AG20443 (cell line): ENCODE measurements at regions not wholly inside any gene's neighbourhood (a gene's known extent, or its start where the extent isn't known, plus 50 kb on each side); places are given as distances from the start of the nearest gene placed in this dataset.

Experiments
- DNase-seq: peaks from one replicate; pipeline ENCODE4 v3.0.0; 2012; ENCODE audit warnings: low spot score, mixed read lengths

GRCh38 chr10:24010436-24010970, 198.4 kb upstream of the KIAA1217 start:
- no peak for DNase-seq

GRCh38 chr10:24012249-24012803, 196.6 kb upstream of the KIAA1217 start:
- DNase-seq: no peak

GRCh38 chr10:24027107-24027506, 181.8 kb upstream of the KIAA1217 start:
- no peak for DNase-seq

DNA sequence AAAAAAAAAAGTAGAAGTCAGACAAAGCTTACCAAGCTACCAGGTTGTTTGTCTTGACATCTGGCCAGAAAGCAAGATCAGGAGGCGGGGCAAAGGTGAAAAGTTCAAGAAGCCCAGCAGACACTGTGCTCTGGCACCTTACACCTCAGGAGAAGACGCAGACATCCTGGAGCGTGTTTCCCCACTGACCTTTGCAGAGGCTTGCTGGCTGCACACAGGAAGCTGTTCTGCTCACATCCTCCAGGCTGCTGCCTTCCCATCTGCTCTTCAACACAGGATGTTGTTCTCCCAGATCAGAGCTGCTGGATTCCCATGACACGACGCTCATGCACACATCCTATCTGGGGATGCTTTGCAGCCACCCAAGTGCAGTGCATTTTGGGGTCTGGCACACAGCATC, 174.4 kb upstream of the KIAA1217 start:
- DNase-seq: no peak

DNA sequence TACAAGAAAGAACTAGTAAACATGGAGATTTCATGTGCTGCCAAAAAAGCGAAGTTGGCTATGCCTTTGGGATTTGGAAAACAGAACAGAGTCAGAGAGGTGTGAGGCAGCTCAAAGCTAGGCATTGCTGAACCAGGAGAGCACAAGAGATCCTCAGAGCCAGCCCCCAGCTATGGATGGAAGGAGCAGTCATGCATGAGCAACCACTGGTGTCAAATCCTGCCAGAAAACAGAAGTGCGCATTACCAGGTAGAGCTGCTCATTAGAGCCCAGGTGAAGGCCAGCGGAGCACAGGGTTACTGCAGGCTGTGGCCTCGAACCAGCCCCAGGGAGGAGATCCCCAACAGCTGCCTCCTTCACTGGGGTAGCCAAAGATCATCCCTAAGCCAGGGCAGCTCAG, 173.2 kb upstream of the KIAA1217 start:
- no peak for DNase-seq

- DNase-seq: no peak
These were observed 169.6 kb upstream of the KIAA1217 start for GRCh38 chr10:24039315-24039714.

DNA sequence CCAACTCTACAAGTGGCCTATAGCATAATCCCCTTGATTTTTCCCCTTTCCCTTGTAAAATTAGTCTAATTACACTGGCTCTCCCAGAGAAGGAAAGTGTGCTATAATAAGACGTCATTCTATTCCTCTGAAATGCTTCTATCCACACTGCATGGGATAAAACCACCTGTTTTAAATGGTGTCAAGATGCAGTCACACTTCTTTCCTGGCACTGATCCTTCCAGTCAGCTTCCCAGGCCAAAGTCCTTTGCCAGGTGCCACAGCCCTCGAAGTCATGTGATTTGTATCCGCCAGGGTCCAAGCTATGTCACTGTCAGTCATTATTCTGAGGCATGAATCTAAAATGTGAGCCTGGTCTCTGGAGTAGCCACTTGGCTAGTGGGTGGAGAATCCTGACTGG, 169.0 kb upstream of the KIAA1217 start:
- DNase-seq: no peak

DNA sequence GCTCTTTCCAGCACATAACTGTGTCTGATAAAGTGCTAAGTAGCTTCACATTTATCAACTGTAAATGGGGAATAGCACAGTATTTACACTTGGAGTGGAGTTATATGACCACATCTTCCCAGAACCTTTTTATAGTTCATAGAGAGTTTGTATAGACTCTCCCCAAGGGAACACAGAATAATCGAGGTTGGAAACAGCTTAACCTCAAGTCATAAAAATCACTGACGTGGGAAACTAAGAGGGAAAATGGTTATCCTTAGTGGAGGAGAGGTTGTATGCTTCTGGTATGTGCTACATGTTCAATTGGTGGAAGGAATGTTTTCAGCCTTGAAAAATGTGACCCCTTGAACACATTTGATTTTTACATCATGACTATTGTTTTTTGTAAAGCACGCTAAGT, 167.9 kb upstream of the KIAA1217 start:
- no peak for DNase-seq

- no peak for DNase-seq
These were observed 167.1 kb upstream of the KIAA1217 start for GRCh38 chr10:24041834-24042233.

GRCh38 chr10:24042884-24043283, 166.1 kb upstream of the KIAA1217 start:
- no peak for DNase-seq

DNA sequence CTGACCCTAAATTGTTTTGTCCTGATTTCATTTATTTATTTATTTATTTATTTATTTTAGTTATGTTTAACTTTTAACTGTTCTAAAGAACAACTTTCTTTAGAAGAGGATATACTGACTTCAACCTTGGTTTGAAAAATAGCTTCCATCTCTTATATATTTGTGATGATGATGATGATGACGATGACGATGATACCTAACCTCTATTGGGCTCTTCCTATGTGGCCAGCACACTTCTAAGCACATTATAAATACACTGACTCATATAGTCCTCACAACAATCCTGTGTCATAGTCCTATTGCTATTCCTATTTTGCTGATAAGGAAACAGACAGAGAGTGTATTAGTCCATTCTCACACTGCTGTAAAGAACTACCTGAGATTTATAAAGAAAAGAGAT, 162.9 kb upstream of the KIAA1217 start:
- no peak for DNase-seq

- no peak for DNase-seq
These were observed 161.8 kb upstream of the KIAA1217 start for GRCh38 chr10:24047176-24047575.

GRCh38 chr10:24054421-24054820, 154.5 kb upstream of the KIAA1217 start:
- DNase-seq: no peak

DNA sequence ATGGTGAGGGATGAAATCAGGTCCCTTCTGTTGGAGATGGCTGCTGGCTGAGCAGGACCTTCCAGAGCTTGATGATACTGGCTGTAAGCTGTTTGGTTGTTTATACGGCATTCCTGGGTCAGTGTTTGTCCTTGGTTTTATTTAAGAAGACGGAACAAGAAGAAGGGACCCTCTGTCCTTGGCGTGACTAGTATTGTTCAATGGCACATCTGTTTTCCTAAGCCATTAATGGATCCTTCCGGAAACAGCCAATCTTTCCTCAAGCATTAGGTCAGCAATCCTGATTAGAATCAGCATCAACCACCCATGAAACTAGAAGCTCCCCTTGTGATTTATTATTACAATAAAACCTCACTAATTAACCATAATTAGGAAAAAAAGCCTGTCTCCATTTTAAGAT, 128.7 kb upstream of the KIAA1217 start:
- no peak for DNase-seq

DNA sequence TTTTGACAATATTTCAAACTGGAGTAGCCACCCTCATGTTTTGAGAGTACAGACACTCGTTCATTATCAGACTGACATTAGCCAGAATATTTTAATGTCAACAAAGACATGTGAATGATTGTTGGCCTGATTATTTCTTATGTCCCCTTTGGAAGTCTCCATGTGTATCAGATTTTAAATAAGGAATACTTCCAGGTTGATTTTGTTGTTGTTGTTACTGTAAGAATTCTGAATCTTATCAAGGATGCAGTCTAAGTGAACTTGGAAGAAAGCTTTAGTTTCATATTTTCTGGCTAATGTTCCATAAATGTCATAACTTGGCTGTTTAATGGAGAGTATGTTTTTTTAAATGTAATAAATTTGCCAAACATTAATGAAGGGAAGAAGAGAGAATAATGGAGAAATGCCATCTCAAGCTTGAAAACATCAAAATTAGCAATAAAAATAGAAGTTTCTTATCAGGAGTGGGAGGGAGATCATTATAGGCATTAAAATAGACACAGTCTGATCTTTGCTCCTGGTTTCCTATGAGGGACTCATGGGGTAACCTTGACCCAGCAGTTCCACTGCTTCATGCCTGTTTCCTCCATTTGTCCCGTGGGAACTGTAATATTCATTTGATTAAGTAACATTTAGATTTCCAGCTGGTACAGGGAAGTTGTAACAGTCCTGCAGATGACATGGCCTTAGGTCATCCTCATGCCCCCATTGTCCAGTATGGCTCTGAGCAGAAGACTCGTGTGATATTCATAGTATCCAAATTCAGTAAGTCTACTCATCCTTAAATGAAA, 122.4 kb upstream of the KIAA1217 start:
- DNase-seq: no peak

- no peak for DNase-seq
These were observed 117.7 kb upstream of the KIAA1217 start for GRCh38 chr10:24091256-24091655.

- DNase-seq: no peak
These were observed 112.7 kb upstream of the KIAA1217 start for GRCh38 chr10:24096281-24096680.

GRCh38 chr10:24097751-24098207, 111.2 kb upstream of the KIAA1217 start:
- no peak for DNase-seq

DNA sequence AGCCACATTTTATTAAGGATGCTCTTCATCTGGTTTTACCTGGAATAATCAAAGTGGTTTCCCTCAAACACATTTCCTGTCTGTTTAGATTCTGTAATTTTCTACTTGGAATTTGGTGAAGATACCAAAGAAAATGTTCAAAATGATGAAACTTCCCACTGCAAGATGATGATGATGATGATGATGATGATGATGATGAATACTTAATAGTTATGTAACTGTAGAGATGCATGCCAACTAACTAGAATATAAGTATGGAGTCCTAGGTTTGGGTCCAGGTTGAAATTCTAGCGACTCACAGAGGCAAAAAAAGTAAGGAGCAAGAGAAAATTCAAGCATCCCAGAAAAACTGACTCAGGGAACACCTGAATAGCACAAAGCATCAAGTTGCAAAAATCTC, 104.0 kb upstream of the KIAA1217 start:
- DNase-seq: no peak

GRCh38 chr10:24113901-24114300, 95.0 kb upstream of the KIAA1217 start:
- no peak for DNase-seq

DNA sequence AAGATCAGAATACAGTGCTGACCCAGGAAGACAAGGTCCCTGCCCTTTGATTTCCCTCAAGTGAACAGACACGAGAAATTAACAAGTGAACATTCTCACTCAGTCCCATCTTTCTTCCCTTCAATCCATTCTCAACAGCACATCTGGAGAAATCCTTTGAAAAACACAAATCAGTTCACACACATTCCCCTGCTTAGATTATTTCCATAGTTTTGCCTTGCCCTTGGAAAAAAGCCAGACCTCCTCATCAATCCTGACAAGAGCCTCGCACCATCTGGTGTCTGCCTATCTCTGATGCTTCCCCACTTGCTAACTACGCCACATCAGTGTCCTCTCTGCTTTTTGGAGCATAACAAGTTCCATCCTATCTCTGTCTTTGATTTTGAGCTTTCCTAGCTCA, 94.4 kb upstream of the KIAA1217 start:
- DNase-seq: no peak

GRCh38 chr10:24115403-24115802, 93.5 kb upstream of the KIAA1217 start:
- no peak for DNase-seq

DNA sequence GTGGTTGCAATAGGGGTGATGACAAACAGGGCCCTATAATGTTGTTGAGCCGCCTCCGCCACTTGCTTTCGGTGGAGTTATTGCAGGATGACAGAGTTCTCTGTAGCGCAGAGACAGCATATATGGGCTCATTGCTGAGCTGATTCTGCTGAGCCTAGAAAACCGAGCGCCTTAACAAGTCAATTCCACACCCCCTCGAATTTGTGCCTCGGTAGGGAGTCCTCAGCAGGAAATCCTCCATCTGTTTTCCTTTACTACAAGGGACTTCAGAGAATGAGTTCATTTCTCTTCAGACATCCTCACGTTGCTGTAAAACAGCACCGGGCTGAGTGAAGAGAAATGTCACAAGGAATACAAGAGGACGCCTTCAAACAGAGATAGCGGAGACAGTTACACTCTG, 90.7 kb upstream of the KIAA1217 start:
- DNase-seq: no peak

DNA sequence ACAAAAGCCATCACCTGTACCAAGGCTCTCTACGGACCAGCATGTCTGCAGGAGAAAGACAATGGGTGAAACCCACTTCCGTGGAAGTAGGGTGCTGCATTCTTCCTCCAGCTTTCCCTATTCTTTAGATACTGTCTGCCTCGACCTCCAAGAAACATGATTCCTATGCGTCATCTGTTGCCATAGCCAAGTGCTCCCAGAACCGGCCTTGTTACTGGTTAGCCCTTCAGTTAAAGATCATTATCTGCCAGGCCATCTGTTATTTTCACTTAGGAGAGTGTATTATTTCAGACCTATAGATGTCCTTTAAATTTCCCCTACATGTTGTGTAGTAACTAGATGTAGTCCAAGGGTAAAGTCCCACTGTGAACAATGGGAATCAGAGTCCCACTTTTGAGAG, 89.0 kb upstream of the KIAA1217 start:
- no peak for DNase-seq
